Fibroblast of skin of abdomen (primary cell): ENCODE measurements at regions not wholly inside any gene's neighbourhood (a gene's known extent, or its start where the extent isn't known, plus 50 kb on each side); places are given as distances from the start of the nearest gene placed in this dataset.

ENCODE experiments used
- DNase-seq: peaks from one replicate; pipeline ENCODE4 v3.0.0-alpha.2; 2013

DNA sequence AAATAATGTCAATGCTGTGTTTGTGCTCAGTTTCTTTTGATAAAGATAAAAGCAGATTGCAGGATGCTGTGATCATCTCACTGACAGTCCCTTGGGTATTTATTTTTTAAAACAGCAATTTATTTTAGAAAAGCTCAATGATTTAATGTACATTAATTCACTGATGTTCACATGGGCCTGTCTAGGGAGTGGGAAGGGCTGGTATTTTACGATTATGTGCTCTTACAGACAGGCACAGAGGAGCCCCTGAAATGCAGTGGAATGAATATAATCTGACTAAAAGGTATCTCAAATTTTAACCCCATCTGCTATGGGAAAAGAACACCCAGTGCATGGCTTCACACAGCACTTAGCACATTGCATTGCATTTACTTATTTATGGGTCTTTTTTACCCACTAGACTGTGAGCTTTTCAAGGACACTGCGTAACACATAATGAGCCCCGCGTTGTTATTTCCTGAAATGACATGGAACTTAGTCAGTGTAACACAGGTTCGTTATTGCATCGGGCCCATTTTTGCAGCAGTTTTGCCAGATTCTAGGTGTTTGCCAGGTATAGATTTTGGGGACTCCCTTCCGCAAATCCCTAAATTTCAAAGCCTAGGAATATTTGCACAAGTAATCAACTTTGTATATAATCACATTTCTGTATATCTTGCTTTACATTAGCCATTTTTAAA is 425.3 kb upstream of the FBXO33 start:
- no peak for DNase-seq

DNA sequence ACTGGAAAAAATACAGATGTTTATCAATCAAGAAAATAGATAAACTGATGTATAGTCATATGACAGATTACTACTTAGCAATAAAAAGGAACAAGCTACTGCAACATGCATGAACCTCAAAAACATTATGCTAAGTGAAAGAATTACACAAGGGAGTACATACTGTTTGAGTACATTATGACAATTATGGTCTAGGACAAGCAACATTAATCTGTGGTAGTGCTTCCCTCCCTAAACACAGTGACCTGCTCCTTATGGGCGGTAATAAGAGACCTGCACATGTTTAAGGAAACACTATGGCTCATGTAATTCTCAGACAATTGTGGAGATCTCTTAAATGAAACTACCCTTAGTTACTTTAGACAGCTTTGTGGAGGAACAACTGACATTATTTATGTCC is 421.2 kb upstream of the FBXO33 start:
- no peak for DNase-seq

DNA sequence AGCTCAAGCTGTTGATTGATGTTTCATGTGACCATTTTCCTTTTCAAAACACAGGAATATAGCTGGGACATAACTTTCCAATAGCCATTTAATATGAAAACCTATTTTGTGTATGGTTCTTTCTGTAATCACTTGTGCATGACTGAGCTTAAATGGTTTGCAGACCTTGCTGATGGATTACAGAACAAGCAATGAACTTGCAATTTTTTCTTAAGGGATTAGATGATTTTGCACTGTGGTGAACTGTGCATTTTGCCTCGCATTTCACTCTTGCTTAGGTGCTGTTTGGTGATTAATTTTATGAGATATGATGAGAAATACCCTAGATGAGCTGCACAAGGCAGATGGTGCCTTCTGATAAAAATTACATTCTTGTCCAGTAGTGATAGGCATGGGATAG is 419.0 kb upstream of the FBXO33 start:
- no peak for DNase-seq

DNA sequence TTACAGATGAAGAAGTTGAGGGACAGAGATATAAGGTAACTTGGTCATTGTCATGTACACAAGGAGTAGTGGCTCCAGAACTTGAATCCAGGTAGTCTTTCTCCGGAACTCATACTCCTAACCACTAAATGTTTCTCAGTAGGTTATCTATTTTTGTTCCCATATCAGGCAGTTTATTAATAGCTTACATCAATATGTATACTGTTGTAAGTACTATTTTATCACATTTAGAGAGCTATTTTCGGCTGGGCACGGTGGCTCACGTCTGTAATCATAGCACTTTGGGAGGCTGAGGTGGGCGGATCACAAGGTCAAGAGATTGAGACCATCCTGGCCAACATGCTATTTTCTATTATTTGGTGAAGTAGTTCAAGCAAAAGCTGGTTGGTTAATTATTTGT is 415.6 kb upstream of the FBXO33 start:
- DNase-seq, result no peak

DNA sequence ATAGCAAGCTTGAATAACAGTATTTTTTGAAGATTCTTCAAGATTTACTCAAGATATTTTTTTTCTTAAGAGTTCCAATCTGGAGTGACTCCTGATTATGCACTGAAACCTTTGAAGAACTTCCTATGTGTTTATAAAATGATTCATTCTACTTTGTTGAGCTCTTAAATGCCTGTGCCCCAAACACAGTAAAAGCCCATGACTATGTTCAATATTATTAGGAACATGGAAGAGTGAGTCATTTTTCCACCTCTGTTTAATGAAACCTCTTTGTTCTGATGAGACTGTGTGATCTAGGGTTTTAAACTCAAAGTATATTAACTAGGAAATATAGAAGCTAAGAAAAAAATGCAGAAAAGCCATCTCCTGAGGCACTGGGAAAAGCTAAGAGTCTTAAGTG is 415.0 kb upstream of the FBXO33 start:
- DNase-seq, result peak; percentile 4

DNA sequence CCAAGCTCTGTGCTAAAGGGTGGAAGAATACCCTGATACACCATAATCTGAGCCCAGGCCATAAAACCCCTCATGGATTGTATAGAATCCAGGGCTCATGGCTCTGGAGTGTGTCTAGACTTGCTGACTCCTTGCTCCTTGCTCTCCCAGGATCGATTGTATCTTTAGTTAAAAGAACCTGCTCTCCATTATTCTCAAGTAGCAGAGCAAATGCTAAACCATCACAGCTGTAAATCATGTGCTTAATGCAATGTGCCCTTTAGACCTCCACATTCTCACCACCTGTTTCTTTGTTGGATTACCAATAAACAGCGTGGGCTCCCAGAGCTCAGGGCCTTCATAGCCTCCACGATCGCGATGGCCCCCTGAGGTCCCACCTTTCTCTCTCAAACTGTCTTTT is 411.6 kb upstream of the FBXO33 start:
- peak; percentile 1 for DNase-seq

DNA sequence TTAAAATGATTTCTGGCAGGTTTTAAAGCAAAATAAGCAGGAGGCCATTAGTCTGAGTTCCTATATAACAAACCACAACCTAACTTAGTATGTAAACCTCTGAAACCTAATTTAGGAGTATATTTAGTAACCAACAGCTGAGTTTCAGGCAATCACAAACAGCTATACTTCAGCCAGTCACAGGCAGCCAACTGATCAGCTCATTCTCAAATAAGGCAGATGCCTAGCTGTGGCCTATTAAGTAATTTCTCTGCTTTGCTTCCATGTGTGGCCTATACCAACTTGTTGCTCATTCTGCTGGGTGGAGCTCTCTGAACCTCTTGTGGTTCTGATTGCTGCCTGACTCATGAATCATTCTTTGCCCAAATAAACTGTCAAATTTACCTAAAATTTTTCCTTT is 408.9 kb upstream of the FBXO33 start:
- DNase-seq, result peak; percentile 6

DNA sequence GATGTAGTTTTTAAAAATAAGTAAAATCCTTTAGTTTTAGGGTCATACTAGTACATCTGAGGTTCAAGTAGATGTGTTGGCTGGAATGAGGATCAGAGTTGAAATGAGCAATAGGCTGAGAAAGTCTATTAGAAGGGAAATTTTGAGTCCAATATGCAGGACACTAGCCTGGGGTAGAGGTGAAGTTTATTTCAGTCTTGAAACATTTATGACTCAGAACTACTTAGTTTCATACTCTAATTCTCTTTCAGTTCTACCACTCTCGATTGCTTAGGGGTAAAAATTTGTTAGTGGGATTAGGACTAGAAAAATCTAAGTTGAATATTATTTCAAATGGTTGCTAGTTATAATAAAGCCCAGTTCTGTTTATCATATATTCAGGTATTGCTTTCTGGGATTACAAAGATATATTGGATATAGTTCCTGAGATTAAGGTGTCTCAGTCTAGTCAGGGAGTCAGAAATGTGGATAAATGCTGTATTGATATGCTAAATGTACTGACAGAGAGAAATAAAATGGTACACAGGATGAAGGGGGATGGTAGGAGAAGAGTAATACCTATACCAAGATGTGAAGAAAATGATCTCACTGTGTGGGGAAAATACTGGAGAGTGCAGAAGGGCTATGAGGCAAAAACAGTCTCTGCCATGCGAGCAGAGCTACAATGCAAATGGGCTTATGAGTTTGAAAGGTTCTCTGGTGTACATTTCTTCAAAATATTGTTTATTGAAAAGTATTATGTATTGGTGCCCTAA is 395.8 kb upstream of the FBXO33 start:
- no peak for DNase-seq

DNA sequence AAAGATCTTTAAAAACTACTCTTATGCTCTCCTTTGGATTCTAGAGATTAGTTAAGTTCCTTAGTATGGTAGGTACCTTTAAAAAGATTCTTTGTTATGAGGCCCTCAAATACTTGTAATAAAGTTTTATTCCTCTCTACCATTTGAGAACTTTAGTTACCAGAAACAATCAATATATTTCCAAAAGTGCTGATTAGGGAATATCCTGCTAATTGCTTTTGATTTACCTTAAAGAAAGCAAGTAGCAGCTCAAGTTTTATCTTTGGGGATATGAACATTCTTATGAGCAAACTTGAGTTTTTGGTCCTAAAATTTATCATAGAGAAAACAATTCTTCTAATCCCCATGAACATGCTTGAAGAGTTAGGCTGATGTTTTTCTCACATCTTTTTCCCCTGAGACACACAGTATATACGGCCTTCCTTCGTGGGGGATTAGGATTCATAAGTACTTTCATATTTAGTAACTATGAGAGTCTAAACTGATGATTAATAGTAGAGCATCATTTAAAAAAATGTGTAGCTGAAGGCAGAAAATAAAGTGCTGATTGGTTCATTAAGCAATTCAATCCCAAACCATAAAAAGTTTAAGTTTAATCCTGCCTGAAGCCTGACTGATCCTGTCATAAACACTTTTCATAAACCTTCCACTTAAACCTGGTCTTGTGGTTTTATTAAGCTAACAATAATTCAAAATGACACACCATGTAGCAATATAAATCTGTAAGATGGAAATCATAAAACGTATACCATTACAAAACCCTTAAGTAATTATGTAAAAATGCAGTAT is 380.5 kb upstream of the FBXO33 start:
- DNase-seq, result peak; percentile 19

DNA sequence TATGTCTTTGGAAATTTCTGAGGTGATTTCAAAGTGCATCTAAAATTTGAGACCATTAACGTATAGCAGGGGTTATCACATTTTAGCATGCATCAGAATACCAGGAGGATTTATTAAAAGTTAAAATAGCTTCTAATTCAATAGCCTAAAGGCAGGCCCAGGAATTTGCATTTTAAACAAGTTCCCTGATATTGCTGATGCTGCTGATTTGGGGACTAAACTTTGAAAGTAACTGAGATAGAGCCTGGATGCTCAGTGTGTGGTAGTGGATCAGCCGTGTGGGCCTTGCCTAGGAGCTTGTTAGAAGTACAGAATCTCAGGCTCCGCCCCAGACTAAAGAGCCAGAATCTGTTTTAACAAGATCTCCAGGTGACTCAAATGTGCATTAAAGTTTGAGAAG is 375.0 kb upstream of the FBXO33 start:
- no peak for DNase-seq

DNA sequence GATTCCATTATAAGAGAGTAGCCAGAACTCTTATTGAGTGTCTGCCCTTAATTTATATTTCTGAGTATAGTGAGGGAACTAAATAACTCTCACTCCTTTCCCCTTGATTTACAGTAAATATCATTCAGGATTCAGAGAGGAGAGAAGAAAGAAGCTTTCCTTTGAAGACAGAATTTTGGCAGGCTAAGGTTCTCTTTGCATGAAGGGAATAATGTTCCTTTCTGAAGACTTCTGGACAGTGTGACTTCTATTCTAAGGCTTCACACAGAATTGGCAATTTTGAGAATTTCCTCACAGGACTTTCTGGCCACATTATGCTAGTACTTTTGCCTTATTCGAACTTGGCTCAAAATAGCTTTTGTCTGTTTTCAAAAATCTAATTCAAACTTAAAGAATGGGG is 352.2 kb upstream of the FBXO33 start:
- no peak for DNase-seq

DNA sequence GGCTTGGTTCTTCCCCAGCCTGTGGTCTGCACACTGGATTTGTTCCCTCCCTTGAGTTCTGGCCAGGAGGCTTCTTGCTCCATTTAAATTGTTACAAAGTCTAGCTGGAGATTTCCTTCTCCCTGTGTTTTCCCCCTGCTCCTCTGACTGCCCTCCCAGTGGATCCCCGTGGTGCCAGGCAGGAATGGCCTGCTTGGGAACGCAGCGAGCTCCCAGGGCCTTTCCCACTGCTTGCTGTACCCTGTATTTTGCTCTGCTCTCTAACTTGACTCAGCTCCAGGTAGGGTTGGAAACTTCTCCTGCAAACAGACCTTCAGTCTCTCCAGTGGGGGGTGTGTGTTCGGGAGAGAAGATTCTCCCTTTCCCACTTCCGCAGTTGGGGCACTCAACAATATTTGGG is 349.2 kb upstream of the FBXO33 start:
- DNase-seq, result no peak

DNA sequence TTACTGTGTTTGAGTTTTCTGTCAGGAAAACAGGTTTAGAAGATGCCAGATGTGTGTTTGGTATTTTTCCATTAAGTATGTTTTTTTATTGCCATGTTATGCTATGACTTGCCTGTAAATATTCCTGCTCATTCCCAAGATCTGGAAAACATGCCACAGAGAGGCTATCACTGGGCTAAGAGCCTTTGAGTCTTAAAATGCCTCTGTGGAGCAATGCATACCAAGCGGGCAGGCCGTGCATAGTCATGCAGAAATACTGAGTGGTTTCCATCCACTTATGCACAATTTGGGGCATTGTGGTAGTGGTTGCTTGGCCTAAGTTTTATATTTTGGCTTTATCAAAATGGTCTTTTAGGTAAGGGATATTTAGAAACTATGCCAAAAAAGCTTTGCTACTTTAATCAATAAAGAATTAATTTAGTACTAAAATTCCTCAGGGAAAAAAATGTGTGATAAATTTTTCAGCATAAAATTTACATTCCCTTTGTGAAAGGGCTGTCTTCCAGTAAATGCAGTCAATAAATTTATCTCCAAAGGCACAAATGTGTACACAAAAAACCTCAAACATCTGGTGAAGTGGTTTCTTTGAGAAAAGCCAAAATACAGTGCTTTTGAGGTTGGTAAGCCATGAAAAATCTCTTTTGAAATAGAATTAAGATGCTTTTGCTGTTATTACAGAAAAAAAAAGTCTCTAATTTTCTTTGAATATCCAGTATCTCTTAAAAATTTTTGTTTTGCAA is 341.3 kb upstream of the FBXO33 start:
- DNase-seq, result peak; percentile 18

DNA sequence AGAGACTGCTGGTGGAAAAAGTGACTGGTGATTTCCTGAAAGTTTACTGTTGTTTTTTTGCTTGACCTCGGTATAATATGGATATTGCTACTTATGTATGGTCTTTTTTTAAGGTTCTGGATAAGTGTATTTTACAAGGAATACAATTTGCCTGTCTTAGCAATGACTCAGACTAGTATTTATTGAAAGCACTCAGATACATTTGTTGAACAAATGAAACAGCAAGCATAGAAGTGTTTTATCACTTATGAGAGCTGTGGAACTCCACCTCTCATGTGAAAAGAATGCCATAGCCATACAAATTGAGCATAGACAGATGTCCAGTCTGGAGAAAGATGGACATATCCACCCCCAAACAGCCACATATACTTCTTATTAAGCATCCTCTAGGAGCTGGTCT is 340.4 kb upstream of the FBXO33 start:
- DNase-seq, result peak; percentile 5

DNA sequence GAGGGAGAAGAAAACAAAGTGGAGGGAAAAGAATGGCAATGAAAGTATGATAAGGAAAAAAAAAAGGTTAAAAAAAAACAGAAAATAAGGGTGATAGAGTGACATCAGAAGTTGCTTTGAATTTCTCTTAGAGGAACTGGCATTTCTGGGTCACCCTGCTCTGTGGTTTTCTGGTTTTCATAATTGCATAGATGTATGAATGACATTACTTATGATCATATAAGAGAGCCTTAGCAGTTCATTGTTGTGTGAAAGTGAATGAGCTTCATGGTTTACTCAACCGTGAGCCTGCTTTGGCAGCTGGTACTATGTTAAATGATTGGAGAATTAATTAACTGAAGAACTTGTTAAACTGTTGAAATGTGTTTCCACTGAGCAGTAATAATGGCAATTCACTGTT is 336.4 kb upstream of the FBXO33 start:
- no peak for DNase-seq

DNA sequence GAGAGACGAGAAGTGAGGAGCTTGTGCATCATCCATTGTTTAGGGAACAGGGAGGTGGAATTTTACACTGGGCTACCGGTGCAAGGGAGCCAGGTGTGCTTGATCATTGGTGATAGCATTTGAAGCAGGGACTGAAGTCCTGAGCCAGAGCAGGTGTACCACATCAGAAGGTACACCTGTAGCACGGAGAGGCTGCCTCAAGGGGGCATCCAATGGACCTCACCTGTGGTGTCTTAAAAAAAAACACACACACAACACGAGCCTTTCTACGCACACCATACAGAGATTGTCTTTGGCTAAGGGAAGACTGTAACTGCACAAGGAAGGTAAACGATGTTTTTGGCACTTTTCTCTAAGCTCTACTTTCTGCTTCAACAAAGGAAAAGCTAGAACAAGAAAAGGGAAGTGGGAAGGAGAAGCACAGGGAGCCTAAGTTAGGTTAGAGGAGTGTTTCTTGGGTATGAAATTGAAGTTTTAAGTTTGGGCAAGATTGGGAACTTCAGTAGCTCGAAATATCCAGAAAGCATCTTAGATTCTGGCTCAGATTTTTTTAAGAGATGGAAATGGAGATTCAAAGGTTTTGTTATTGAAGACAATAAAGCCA is 334.3 kb upstream of the FBXO33 start:
- DNase-seq, result no peak

DNA sequence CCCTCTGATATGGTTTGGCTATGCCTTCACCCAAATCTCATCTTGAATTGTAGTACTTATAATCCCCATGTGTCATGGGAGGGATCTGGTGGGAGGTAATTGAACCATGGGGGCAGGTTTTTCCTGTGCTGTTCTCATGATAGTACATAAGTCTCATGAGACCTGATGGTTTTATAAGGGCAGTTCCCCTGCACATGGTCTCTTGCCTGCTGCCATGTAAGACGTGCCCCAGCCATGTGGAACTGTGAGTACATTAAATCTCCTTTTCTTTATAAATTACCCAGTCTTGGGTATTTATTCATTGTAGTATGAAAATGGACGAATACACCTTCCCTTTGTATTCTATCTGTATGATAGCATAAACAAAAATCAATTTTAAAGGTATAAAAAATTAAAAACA is 333.4 kb upstream of the FBXO33 start:
- no peak for DNase-seq

DNA sequence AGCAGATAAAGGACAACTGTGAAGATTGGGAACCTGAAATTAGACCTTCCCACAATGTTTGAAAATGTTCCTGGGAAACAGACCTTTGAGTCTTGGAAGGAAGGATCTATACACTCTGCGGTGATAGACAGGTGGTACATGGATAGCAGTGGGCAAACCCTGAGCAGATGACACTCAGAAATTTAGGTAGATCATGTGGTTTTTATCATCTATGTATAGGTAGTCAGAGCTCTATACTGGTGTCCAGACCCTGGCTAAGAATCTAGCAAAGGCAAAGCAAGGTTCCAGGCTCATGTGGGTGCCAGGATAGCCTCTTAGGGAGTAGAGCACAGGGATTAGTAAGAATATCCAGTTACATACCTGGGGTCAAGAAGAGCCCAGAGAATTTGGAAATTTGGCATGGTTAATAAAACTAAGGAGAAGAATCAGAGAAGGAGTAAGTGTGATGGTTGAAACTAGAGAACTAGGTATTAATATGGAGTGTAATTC is 331.2 kb upstream of the FBXO33 start:
- no peak for DNase-seq

DNA sequence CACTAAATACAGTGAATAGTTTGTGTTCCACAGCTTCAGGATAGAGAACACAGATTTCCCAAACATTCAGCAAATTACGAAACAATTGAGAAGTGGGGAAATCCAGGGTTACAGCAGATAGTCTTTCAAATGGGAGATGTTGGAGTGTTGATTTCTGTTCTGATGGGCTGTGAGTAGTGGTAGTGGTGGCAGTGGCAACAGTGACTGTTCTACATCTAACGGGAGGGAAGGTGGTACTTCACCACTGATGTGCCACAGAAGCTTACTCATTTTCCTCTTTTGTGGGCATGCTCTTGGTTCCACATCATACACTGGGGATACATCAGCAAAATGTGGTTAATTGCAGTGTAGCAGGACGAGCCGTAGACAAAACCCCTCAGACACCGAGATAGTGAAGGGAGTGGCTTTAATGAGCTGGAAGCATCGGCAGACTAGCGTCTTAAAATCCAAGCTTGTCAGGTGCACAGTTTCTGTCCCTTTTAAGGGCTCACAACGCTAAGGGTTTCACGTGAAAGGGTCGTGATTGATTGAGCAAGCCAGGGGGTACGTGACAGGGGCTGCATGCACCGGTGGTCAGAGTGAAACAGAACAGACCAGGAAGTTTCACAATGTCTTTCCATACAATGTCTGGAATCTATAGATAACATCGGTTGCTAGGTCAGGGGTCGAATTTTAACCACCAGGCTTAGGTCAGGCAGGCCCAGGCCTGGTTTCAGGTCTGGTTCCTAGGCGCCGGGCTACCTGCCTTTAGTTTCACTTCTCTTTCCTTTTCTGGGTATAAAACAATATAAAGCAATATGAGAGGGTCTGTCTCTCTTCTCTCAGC is 330.6 kb upstream of the FBXO33 start:
- peak; percentile 1 for DNase-seq

DNA sequence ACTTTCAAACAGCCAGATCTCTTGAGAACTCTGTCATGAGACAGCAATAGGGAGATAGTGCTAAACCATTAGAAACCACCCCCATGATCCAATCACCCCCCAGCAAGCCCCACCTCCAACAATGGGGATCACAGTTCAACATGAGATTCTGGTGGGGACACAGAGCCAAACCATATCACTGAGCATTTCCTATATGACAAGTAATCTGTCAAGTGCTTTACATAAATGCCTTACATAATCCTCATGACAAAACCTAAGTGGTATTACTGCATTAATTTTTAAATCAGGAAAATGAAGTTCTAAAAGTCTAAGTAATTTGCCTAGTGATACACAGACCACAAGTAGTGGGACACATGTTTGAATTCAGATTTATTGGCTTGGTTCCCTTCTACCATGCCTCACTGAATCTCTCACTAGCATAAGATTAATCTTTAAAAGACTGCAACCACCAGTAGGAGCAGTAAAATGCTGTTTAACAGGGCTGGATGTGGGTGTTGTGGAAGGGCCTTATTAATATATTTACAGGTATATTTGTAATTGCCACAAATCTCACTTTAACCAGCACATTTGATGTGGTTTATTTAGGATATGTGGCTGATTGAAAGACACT is 323.1 kb upstream of the FBXO33 start:
- no peak for DNase-seq

DNA sequence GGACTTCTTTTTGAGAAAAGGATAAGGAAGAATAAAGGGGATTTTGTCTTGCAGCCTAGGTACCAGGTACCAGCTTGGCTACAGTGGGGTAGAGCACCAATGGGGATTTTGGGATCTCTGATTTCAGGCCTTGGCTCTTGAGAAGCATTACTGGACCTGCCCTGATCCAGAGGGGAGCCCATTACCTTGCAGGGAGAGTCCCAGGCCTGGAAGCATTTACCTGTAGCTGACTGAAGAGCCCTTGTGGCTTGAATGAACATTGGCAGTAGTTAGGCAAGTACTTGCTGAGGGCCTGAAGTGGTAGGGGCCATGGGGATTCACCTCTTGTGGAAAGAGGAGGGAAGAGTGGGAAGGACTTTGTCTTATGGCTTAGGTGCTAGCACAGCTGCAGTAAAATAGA is 308.2 kb upstream of the FBXO33 start:
- DNase-seq, result no peak
